Stimulated activated memory B cell treated with anti-CD40 and anti-IgM and Interleukin-4, amounts not matched to agents 10 μg/mL and 1 μg/mL and 100 μg/mL, for 72 hours (primary cell): ENCODE measurements at regions not wholly inside any gene's neighbourhood (a gene's known extent, or its start where the extent isn't known, plus 50 kb on each side); places are given as distances from the start of the nearest gene placed in this dataset.

Experiments used
- ATAC-seq: fragments of 150-1000 bp; cut with Tn5 transposase; 2 replicates; pipeline ENCODE4 v1.10.0; 2021
- H3K27ac Mint-ChIP-seq: one replicate; pipeline ENCODE4 v1.8.0; 2022; ENCODE audit warnings: mild to moderate bottlenecking, mixed read lengths
- H3K27me3 Mint-ChIP-seq: one replicate; pipeline ENCODE4 v1.8.0; 2022; ENCODE audit warnings: mixed read lengths
- H3K36me3 Mint-ChIP-seq: one replicate; pipeline ENCODE4 v1.8.0; 2022; ENCODE audit warnings: mixed read lengths
- H3K4me1 Mint-ChIP-seq: one replicate; pipeline ENCODE4 v1.8.0; 2022; ENCODE audit warnings: mixed read lengths
- H3K4me3 Mint-ChIP-seq: one replicate; pipeline ENCODE4 v1.8.0; 2022; ENCODE audit warnings: mild to moderate bottlenecking, moderate library complexity, mixed read lengths
- H3K9me3 Mint-ChIP-seq: one replicate; pipeline ENCODE4 v1.8.0; 2022; ENCODE audit warnings: mixed read lengths

GRCh38 chr2:81672923-81673322 lies 1368.4 kb upstream of the LRRTM1 start:
- Mint-ChIP-seq H3K36me3 (no peaks in the 10 kb centered on the region), H3K27ac (no peak overlapping the region), H3K4me3 (no peak overlapping the region), H3K27me3 (no peaks in the 10 kb centered on the region), H3K9me3 (no peaks in the 10 kb centered on the region), H3K4me1 (no peaks in the 10 kb centered on the region)
- ATAC-seq: no peak

GRCh38 chr2:81672516-81672915 lies 1368.0 kb upstream of the LRRTM1 start:
- Mint-ChIP-seq H3K27me3 (no peaks in the 10 kb centered on the region), H3K27ac (no peak overlapping the region), H3K4me3 (no peak overlapping the region)

GRCh38 chr2:81670885-81671284 lies 1366.3 kb upstream of the LRRTM1 start:
- Mint-ChIP-seq H3K4me1 (no peaks in the 10 kb centered on the region), H3K27ac (no peak overlapping the region), H3K4me3 (no peak overlapping the region), H3K27me3 (no peaks in the 10 kb centered on the region), H3K36me3 (no peaks in the 10 kb centered on the region), H3K9me3 (no peaks in the 10 kb centered on the region)
- ATAC-seq: no peak

More at GRCh38 chr2:81672516-81672915, 1368.0 kb upstream of the LRRTM1 start:
- Mint-ChIP-seq H3K9me3 (no peaks in the 10 kb centered on the region), H3K4me1 (no peaks in the 10 kb centered on the region), H3K36me3 (no peaks in the 10 kb centered on the region)
- ATAC-seq: no peak

DNA sequence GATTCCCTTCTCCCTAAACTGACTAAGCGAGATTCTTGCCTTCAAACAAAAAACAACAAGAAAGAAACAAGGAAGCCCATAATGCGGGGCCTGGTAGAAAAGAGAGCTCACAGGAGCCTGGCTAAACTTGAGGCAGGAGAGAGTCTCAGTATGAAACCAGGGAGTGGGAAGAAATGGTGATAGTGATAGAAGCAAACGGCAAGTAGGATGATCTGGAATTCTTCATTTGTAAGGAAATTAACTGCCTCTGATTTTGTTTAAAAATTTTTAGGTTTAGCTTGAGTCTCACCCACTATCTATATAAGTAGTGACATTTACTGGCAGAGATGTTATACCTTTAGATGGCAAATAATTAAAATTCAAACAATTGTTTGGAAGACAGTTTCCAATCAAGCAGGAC lies 1356.5 kb upstream of the LRRTM1 start:
- H3K4me3 Mint-ChIP-seq: no peak overlapping the region
- ATAC-seq: no peak
- no peaks in the 10 kb centered on the region for H3K4me1 Mint-ChIP-seq
- H3K36me3 Mint-ChIP-seq: no peaks in the 10 kb centered on the region
- H3K27me3 Mint-ChIP-seq: no peaks in the 10 kb centered on the region
- peaks cover 5% of the 10 kb centered on the region for H3K9me3 Mint-ChIP-seq
- no peak overlapping the region for H3K27ac Mint-ChIP-seq

DNA sequence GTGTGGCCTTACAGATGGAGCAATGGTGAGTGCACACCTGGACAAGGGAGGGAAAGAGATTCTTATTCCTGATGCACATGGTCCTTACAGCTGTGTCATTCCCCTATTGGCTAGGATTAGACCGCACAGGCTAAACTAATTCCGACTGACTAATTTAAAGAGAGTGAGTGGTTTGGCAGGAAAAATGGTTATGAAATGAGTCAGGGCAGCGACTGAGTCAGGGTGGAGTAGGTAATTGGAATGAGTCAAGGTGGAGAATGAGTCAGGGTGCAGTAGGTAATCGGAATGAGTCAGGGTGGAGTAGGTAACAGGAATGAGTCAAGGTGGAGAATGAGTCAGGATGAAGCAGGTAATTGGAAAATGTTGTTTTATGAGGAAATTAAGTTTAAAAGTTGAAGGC lies 1353.7 kb upstream of the LRRTM1 start:
- no peak overlapping the region for H3K27ac Mint-ChIP-seq
- H3K9me3 Mint-ChIP-seq: peaks cover 5% of the 10 kb centered on the region
- no peak for ATAC-seq
- H3K4me3 Mint-ChIP-seq: no peak overlapping the region
- no peaks in the 10 kb centered on the region for H3K4me1 Mint-ChIP-seq
- no peaks in the 10 kb centered on the region for H3K27me3 Mint-ChIP-seq
- no peaks in the 10 kb centered on the region for H3K36me3 Mint-ChIP-seq

- no peak for ATAC-seq
These were observed 1345.8 kb upstream of the LRRTM1 start for GRCh38 chr2:81650048-81650971.

GRCh38 chr2:81648806-81649205 lies 1344.3 kb upstream of the LRRTM1 start:
- no peaks in the 10 kb centered on the region for H3K4me1 Mint-ChIP-seq
- H3K9me3 Mint-ChIP-seq: peaks cover 10% of the 10 kb centered on the region
- no peaks in the 10 kb centered on the region for H3K36me3 Mint-ChIP-seq
- no peak overlapping the region for H3K4me3 Mint-ChIP-seq
- no peak for ATAC-seq
- H3K27ac Mint-ChIP-seq: no peak overlapping the region
- no peaks in the 10 kb centered on the region for H3K27me3 Mint-ChIP-seq

More at GRCh38 chr2:81650048-81650971, 1345.8 kb upstream of the LRRTM1 start:
- H3K4me1 Mint-ChIP-seq: no peaks in the 10 kb centered on the region
- H3K9me3 Mint-ChIP-seq: peaks cover 10% of the 10 kb centered on the region
- no peak overlapping the region for H3K27ac Mint-ChIP-seq
- no peak overlapping the region for H3K4me3 Mint-ChIP-seq
- no peaks in the 10 kb centered on the region for H3K27me3 Mint-ChIP-seq
- no peaks in the 10 kb centered on the region for H3K36me3 Mint-ChIP-seq

GRCh38 chr2:81648370-81648769 lies 1343.8 kb upstream of the LRRTM1 start:
- peaks cover 10% of the 10 kb centered on the region for H3K9me3 Mint-ChIP-seq
- no peaks in the 10 kb centered on the region for H3K4me1 Mint-ChIP-seq
- no peak overlapping the region for H3K4me3 Mint-ChIP-seq
- no peak for ATAC-seq
- H3K27me3 Mint-ChIP-seq: no peaks in the 10 kb centered on the region
- no peaks in the 10 kb centered on the region for H3K36me3 Mint-ChIP-seq
- no peak overlapping the region for H3K27ac Mint-ChIP-seq

DNA sequence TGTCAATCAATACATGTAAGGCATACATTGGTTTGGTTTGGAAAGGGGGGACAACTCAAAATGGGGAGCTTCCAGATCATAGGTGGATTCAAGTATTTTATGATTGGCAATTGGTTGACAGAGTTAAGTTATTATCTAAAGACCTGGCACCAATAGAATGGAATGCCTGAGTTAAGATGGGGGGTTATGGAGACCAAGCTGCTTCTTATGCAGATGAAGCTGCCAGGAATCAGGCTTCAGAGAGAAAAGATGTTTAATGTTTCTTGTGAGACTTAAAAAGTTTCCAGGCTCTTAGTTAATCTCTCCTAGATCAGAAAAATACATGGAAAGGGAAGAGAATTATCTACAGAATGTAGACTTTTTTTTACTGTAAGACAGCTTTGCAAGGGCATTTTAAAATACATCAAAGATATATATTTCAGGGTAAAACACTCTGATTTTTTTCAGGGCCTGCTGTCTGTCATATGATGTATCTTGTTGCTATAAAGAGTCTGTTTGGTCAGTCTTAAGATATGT lies 1343.2 kb upstream of the LRRTM1 start:
- Mint-ChIP-seq H3K4me3 (no peak overlapping the region), H3K27me3 (no peaks in the 10 kb centered on the region), H3K36me3 (no peaks in the 10 kb centered on the region), H3K27ac (no peak overlapping the region), H3K4me1 (no peaks in the 10 kb centered on the region), H3K9me3 (peaks cover 11% of the 10 kb centered on the region)
- no peak for ATAC-seq

- no peaks in the 10 kb centered on the region for H3K4me1 Mint-ChIP-seq
- H3K4me3 Mint-ChIP-seq: no peak overlapping the region
- H3K36me3 Mint-ChIP-seq: no peaks in the 10 kb centered on the region
- no peaks in the 10 kb centered on the region for H3K27me3 Mint-ChIP-seq
- H3K9me3 Mint-ChIP-seq: peaks cover 10% of the 10 kb centered on the region
- H3K27ac Mint-ChIP-seq: no peak overlapping the region
- no peak for ATAC-seq
These were observed 1341.3 kb upstream of the LRRTM1 start for GRCh38 chr2:81645745-81646301.

DNA sequence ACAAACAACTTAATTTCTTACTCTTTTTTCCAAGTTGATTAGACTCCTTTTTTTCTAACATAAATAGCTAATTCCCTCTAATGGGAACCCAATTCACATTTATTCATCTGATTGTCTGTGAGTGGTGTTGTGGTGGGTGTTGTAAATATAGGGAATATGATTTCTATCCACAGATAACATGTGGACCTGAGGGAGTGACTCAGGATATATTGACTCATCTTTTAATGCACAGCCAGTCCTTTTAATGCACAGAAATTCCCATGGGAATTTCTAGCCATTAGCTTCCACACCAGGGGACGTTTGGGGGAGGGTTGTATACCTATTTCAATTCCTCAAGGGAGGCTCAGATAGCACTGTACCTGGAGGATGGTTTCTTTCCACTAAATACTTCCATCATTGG lies 1339.6 kb upstream of the LRRTM1 start:
- H3K9me3 Mint-ChIP-seq: peaks cover 10% of the 10 kb centered on the region
- H3K4me1 Mint-ChIP-seq: no peaks in the 10 kb centered on the region
- H3K27ac Mint-ChIP-seq: no peak overlapping the region
- H3K4me3 Mint-ChIP-seq: no peak overlapping the region
- no peaks in the 10 kb centered on the region for H3K36me3 Mint-ChIP-seq
- ATAC-seq: no peak
- H3K27me3 Mint-ChIP-seq: no peaks in the 10 kb centered on the region

- ATAC-seq: no peak
- peaks cover 13% of the 10 kb centered on the region for H3K9me3 Mint-ChIP-seq
- H3K27ac Mint-ChIP-seq: no peak overlapping the region
- H3K36me3 Mint-ChIP-seq: no peaks in the 10 kb centered on the region
- no peak overlapping the region for H3K4me3 Mint-ChIP-seq
- H3K27me3 Mint-ChIP-seq: no peaks in the 10 kb centered on the region
- H3K4me1 Mint-ChIP-seq: no peaks in the 10 kb centered on the region
These were observed 1320.3 kb upstream of the LRRTM1 start for GRCh38 chr2:81624825-81625224.

GRCh38 chr2:81600088-81600487 lies 1295.5 kb upstream of the LRRTM1 start:
- H3K27me3 Mint-ChIP-seq: no peaks in the 10 kb centered on the region
- H3K36me3 Mint-ChIP-seq: no peaks in the 10 kb centered on the region
- peaks cover 8% of the 10 kb centered on the region for H3K9me3 Mint-ChIP-seq

GRCh38 chr2:81598453-81598852 lies 1293.9 kb upstream of the LRRTM1 start:
- Mint-ChIP-seq H3K27ac (no peak overlapping the region), H3K9me3 (peaks cover 6% of the 10 kb centered on the region), H3K4me3 (no peak overlapping the region), H3K36me3 (no peaks in the 10 kb centered on the region), H3K4me1 (no peaks in the 10 kb centered on the region), H3K27me3 (no peaks in the 10 kb centered on the region)
- no peak for ATAC-seq

More at GRCh38 chr2:81600088-81600487, 1295.5 kb upstream of the LRRTM1 start:
- no peak overlapping the region for H3K4me3 Mint-ChIP-seq
- H3K27ac Mint-ChIP-seq: no peak overlapping the region
- no peak for ATAC-seq
- H3K4me1 Mint-ChIP-seq: no peaks in the 10 kb centered on the region

DNA sequence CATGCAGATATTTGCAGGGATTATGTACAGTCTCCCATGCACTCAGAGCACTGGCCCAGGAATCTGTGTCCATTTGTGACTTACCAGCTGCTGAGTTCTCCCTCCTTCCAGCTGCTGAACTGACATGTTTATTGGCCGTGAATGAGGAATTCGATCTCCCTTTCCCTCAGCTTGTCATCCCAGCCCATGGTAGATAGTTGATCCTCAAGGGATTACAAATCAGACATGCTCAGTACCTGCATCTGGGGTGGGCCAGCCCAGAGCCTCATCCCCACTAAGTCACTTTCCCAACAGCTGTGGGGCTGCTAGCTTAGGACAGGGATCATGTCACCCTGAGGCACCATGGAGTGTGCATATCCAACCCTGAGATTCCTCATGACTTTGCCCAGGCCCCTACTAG lies 1284.9 kb upstream of the LRRTM1 start:
- no peaks in the 10 kb centered on the region for H3K27me3 Mint-ChIP-seq
- no peak overlapping the region for H3K4me3 Mint-ChIP-seq
- peaks cover 2% of the 10 kb centered on the region for H3K9me3 Mint-ChIP-seq
- H3K27ac Mint-ChIP-seq: no peak overlapping the region
- ATAC-seq: no peak
- H3K4me1 Mint-ChIP-seq: no peaks in the 10 kb centered on the region
- H3K36me3 Mint-ChIP-seq: no peaks in the 10 kb centered on the region
